Vagina (tissue), 2 donors: ENCODE measurements at regions not wholly inside any gene's neighbourhood (a gene's known extent, or its start where the extent isn't known, plus 50 kb on each side); places are given as distances from the start of the nearest gene placed in this dataset.

Source experiments
- CTCF ChIP-seq, 3 experiments: fragments of 450-650 bp in 2 of 3; fragments of 200-600 bp in 1 of 3; sonication (generic) in 1 of 3; IDR thresholded peaks; one replicate each; pipeline ENCODE4 v1.5.1; 2017 to 2019; ENCODE audit warnings: antibody characterized with exemption in 3 of 3, mild to moderate bottlenecking in 2 of 3, moderate library complexity in 2 of 3
- POLR2A ChIP-seq, 2 donors: fragments of 450-650 bp; IDR thresholded peaks; one replicate each; pipeline ENCODE4 v1.6.1; 2017; ENCODE audit warnings: antibody characterized with exemption in 2 of 2, mild to moderate bottlenecking in 2 of 2, moderate library complexity in 2 of 2
- POLR2AphosphoS5 ChIP-seq, 2 donors: sonication (generic); formaldehyde crosslinking; IDR thresholded peaks; one replicate each; pipeline ENCODE4 v1.9.0; 2017; ENCODE audit warnings: antibody characterized with exemption in 2 of 2, mild to moderate bottlenecking in 2 of 2, low read depth in 1 of 2; ENCODE audit not compliant: insufficient read depth in 1 of 2

GRCh38 chr5:99275128-99275527, 346.3 kb upstream of the CHD1 start:
- TF ChIP-seq CTCF (IDR thresholded peaks at IDR 0.05) (no peak), POLR2A (IDR thresholded peaks at IDR 0.05) (no peak), POLR2AphosphoS5 (IDR thresholded peaks at IDR 0.05; ENCODE audit: insufficient read depth in 1 of 2, low read depth in 1 of 2) (no peak)
